MM.1S (cell line): ENCODE measurements at regions not wholly inside any gene's neighbourhood (a gene's known extent, or its start where the extent isn't known, plus 50 kb on each side); places are given as distances from the start of the nearest gene placed in this dataset.

ENCODE experiments used
- DNase-seq: peaks from one replicate; pipeline ENCODE4 v3.0.0-alpha.2; 2015
- H2AFZ ChIP-seq: fragments of 300-600 bp; sonication (generic); 2 replicates; pipeline ENCODE4 v1.6.0; 2016; ENCODE audit warnings: antibody characterized with exemption, low read length
- H3F3A ChIP-seq: fragments of 300-600 bp; sonication (generic); 2 replicates; pipeline ENCODE4 v1.6.1; 2016; ENCODE audit warnings: mild to moderate bottlenecking, antibody characterized with exemption, low read length, moderate library complexity, mixed read lengths; ENCODE audit not compliant: insufficient read depth
- H3K27ac ChIP-seq: fragments of 300-600 bp; sonication (generic); 2 replicates; pipeline ENCODE4 v1.5.1; 2016; ENCODE audit warnings: mild to moderate bottlenecking, low read length
- H3K27me3 ChIP-seq: fragments of 300-600 bp; sonication (generic); replicated peaks from 2 replicates; pipeline ENCODE4 v1.6.0; 2016; ENCODE audit warnings: low read length; ENCODE audit not compliant: insufficient read depth
- H3K36me3 ChIP-seq: fragments of 300-600 bp; sonication (generic); replicated peaks from 2 replicates; pipeline ENCODE4 v1.6.1; 2016; ENCODE audit warnings: mild to moderate bottlenecking, low read length, mixed read lengths; ENCODE audit not compliant: insufficient read depth
- H3K4me1 ChIP-seq: fragments of 300-600 bp; sonication (generic); 2 replicates; pipeline ENCODE4 v1.6.1; 2016; ENCODE audit warnings: low read length, mixed read lengths
- H3K4me2 ChIP-seq: fragments of 300-600 bp; sonication (generic); 2 replicates; pipeline ENCODE4 v1.6.0; 2016; ENCODE audit warnings: low read depth, low read length
- H3K4me3 ChIP-seq: fragments of 300-600 bp; sonication (generic); 2 replicates; pipeline ENCODE4 v1.5.1; 2016; ENCODE audit warnings: low read length, mixed read lengths
- H3K79me2 ChIP-seq: fragments of 300-600 bp; sonication (generic); 2 replicates; pipeline ENCODE4 v1.6.1; 2016; ENCODE audit warnings: mixed run types, low read length, mixed read lengths
- H3K9ac ChIP-seq: fragments of 300-600 bp; sonication (generic); 2 replicates; pipeline ENCODE4 v1.6.1; 2016; ENCODE audit warnings: low read length, mixed read lengths
- H3K9me2 ChIP-seq: fragments of 300-600 bp; sonication (generic); replicated peaks from 2 replicates; pipeline ENCODE4 v1.6.1; 2016; ENCODE audit warnings: mild to moderate bottlenecking, low read length, mixed read lengths; ENCODE audit not compliant: insufficient read depth
- H3K9me3 ChIP-seq: fragments of 300-600 bp; sonication (generic); replicated peaks from 2 replicates; pipeline ENCODE4 v1.6.1; 2016; ENCODE audit warnings: mild to moderate bottlenecking, low read length, mixed read lengths; ENCODE audit not compliant: insufficient read depth
- H4K20me1 ChIP-seq: fragments of 300-600 bp; sonication (generic); 2 replicates; pipeline ENCODE4 v1.6.1; 2016; ENCODE audit warnings: mild to moderate bottlenecking, low read length, moderate library complexity, mixed read lengths; ENCODE audit not compliant: insufficient read depth
- CTCF ChIP-seq: fragments of 300-600 bp; sonication (generic); IDR thresholded peaks from 2 replicates; pipeline ENCODE4 v1.5.1; 2016; ENCODE audit warnings: antibody characterized with exemption, low read length, mixed read lengths
- EZH2 ChIP-seq: fragments of 300-600 bp; sonication (generic); optimal IDR thresholded peaks from 2 replicates; pipeline ENCODE3; 2017; ENCODE audit warnings: low read depth, mild to moderate bottlenecking, antibody characterized with exemption, low read length, mixed read lengths
- EZH2phosphoT487 ChIP-seq: fragments of 300-600 bp; sonication (generic); IDR thresholded peaks from 2 replicates; pipeline ENCODE4 v1.6.1; 2018; ENCODE audit warnings: antibody characterized with exemption, low read length

DNA sequence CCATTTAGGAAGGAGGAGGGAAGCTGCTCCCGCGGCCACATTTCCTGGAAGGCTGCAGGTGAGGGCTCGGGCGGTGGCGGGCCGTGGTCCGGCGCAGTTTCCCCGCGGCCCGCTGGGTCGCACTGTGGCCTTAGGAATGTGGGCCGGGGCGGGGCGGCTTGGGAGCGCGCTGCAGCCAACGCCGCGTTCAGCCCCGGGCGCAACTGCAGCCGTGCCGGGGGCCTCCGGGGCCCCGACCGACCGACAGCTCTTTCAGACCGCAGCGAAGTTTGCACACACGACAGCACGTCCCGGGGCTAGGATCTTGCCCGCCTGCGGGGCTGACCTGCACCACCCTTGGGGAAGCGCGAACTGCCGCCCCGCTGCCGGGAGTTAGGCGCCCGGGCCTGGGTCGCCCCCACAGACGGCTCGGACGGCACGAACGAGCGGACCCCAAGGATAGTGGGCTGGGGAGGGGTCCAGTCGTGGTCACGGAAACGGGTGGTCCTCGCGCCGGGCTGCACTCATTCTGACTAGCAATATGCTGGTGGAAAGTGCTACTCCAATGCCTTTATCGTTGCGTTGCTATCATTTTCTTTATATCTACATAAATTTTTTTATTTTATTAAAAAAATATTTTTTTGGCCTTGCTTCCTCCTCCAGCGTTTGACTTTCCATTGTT lies 69.9 kb upstream of the DLX2 start:
- no peaks in the 10 kb centered on the region for H3K9me2 ChIP-seq
- peak overlapping the region; percentile 96 for H3K4me2 ChIP-seq
- no peaks in the 10 kb centered on the region for H4K20me1 ChIP-seq
- peak overlapping the region; percentile 74 for H3K4me3 ChIP-seq
- no peak overlapping the region for H3K27ac ChIP-seq
- no peaks in the 10 kb centered on the region for H3K79me2 ChIP-seq
- peak overlapping the region; percentile 96 for H2AFZ ChIP-seq
- no peaks in the 10 kb centered on the region for H3K36me3 ChIP-seq
- no peaks in the 10 kb centered on the region for H3K9me3 ChIP-seq
- no peaks in the 10 kb centered on the region for H3F3A ChIP-seq
- TF ChIP-seq EZH2phosphoT487 = no peak
- no peak for TF ChIP-seq EZH2
- peak; percentile 75 for TF ChIP-seq CTCF
- H3K27me3 ChIP-seq = no peaks in the 10 kb centered on the region
- DNase-seq = peak; percentile 66
- peak overlapping the region; percentile 41; the same call in 1 of the 2 replicates for H3K9ac ChIP-seq
- H3K4me1 ChIP-seq = 0 out of 2 replicates have a peak, but pooled peaks cover 4% of the 10 kb centered on the region

DNA sequence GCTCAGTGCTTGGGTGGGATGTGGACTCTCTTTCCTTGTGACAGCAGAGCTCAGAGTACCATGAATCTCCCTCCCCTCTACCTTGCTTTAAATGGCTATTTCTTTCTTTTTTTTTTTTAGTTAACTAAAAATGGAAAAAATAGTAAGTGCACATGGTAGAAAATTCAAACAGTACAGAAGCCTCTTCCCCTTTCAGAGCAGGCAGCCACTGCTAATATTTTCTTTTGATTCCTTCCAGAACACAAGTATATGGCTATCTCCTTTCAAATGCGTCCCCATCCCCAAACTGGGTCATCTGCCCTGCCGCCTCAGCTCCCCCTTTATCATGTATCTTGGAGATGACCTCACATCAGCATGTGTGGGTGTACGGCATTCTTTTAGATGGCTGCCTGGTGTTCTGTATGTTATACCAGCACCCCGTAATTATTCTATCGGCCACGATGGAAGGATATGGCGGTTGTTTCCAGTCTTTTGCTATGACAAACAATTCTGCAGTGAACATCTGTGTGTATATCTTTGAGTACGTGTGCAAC lies 70.5 kb upstream of the DLX2 start:
- TF ChIP-seq EZH2 (no peak), EZH2phosphoT487 (no peak), CTCF (no peak)
- no peak overlapping the region for H3K9ac ChIP-seq
- no peaks in the 10 kb centered on the region for H3K79me2 ChIP-seq
- no peak overlapping the region for H3K4me3 ChIP-seq
- no peaks in the 10 kb centered on the region for H3K9me2 ChIP-seq
- 0 out of 2 replicates have a peak, but pooled peaks cover 4% of the 10 kb centered on the region for H3K4me1 ChIP-seq
- no peak overlapping the region for H3K27ac ChIP-seq
- no peaks in the 10 kb centered on the region for H4K20me1 ChIP-seq
- no peaks in the 10 kb centered on the region for H3K9me3 ChIP-seq
- H3F3A ChIP-seq = no peaks in the 10 kb centered on the region
- no peak overlapping the region for H2AFZ ChIP-seq
- H3K27me3 ChIP-seq = no peaks in the 10 kb centered on the region
- no peak overlapping the region for H3K4me2 ChIP-seq
- no peak for DNase-seq
- H3K36me3 ChIP-seq = no peaks in the 10 kb centered on the region

DNA sequence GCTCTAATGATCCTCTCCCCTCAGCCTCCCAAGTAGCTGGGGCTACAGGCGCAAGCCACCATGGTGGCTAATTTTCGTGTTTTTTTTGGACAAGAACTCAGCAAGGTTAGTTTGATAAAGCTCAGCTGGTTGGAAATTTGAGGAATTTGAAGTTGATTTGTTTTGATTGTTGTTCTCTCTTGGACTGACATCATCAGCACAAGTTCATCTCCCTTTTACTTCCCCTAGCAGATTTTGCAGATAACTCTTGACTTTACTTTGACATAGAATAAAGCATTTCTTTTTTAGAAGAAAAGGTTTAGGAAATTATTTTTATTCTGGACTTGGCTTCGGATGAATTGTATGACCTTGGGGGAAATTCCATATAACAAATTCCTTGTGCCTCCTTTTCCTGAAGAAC lies 74.9 kb upstream of the DLX2 start:
- Histone ChIP-seq H3K4me2 (no peak overlapping the region), H3K27ac (no peak overlapping the region), H3K4me3 (no peak overlapping the region), H3K9me2 (no peaks in the 10 kb centered on the region), H3K27me3 (no peaks in the 10 kb centered on the region), H3K36me3 (no peaks in the 10 kb centered on the region), H3K4me1 (0 out of 2 replicates have a peak, but pooled peaks cover 4% of the 10 kb centered on the region), H4K20me1 (no peaks in the 10 kb centered on the region), H3K79me2 (no peaks in the 10 kb centered on the region), H3K9me3 (no peaks in the 10 kb centered on the region), H2AFZ (no peak overlapping the region), H3F3A (no peaks in the 10 kb centered on the region), H3K9ac (no peak overlapping the region)
- DNase-seq = no peak
- TF ChIP-seq EZH2 = no peak
- no peak for TF ChIP-seq CTCF
- no peak for TF ChIP-seq EZH2phosphoT487
